Activated effector memory CD4-positive, alpha-beta T cell treated with Interleukin-2 at 50 U/mL for 16 hours (primary cell): ENCODE measurements at regions not wholly inside any gene's neighbourhood (a gene's known extent, or its start where the extent isn't known, plus 50 kb on each side); places are given as distances from the start of the nearest gene placed in this dataset.

Experiments used
- DNase-seq: peaks from one replicate; pipeline ENCODE4 v3.0.0-alpha.2; 2020

DNA sequence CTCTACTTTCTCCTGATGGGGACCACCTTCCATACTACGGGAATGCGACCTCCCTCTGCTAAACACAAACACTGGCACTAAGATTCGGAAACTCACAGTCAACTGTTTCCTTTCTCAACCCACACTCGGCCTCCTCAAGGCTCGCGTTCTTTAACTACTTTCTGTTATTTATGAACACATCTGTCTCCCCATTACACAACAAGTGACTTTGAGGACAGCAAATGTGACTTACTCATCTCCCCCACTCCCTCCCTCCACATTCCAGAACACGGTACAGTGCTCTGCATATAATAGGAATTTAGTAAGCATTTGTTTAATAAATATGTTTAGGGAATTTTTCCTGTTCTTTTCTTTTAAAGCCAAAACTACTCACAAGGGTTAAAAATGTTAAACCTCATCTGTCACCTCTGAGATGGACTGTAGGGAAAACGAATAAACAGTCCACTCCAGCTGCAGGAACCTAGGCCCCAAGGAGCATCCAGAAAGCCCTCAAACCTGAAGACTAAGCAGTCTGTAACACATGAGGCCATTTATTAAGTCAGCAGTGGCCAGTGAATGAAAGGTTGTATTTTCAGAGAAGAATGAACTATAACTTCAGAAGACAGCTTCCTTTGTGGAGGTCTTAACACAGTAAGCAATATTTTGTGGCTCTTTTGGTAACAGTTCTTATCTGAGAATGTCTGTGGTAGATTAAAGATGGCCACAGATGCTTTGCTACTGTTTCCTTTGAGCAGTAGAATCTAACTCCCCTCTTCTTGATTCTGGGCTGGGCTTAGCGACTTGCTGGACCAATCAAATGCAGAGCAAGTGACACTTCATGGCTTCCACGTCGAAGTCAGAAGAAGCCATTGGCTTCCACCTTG is 209.6 kb upstream of the DTNBP1 start:
- DNase-seq, result no peak

DNA sequence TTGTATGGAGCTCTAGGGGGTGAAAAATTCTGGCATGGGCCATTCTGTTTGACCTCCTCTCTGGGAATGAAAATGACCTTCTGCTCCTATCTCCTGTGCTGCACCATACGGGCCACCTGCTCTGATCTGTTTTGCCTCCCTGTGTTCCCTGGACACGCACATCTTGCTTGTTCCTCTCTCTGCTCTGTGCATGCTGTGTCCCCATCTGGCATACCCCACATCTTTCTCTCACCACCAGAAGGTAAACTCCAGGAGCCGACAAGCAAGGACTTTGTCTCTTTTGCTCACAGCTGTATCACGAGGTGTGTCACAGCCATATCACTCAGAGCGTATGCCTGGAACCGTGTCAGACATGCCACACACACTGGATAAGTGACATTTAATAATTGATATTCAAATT is 208.4 kb upstream of the DTNBP1 start:
- DNase-seq, result no peak

DNA sequence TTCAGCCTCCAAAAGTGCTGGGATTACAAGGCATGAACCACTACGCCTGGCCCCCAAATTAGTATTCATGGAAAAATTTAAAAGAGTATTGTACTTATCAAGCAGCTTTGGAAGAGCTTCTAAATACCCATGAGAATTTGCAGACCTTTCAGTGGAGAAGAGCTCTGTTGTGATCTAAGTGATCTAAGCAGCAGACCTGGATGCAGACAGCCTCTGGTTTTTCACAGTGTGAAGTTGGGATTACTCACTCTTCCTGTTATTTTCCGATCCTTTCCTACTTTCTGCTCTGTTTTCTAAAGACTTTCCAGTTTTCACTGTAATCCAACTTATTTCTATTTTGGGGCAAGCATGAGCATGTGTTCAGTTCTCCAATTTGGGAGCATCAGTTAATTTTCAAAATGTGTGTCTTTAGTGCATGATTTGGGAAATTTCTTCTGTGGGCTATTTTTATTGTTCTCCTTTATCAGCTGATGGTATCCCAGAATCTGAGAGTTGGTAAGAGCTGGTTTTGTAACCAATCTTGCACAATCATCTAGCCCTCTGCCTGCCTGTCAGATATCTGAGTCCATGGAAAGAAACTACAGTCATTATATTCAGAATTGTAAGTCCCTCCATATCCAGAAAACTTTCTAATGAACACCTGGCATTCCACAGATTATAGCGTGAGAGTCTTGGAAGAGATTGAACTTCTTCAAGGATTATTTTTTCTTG is 207.7 kb upstream of the DTNBP1 start:
- no peak for DNase-seq

DNA sequence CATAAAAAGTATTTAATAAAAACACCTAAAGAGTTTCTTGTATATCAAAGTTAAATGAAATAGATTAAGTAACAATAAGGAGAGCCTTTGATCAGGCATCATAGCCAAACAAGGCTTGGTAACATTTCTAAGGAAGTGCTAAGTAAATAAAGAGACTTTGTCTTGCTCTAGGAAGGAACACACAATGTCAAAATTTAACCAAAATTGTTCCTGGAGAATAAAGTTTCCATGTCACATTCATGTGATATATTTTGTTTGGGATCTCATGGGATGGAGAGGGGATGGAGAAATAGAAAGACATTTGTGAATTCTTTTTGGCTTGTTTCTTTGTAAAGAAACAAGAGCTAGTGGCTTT is 201.9 kb upstream of the DTNBP1 start:
- no peak for DNase-seq

DNA sequence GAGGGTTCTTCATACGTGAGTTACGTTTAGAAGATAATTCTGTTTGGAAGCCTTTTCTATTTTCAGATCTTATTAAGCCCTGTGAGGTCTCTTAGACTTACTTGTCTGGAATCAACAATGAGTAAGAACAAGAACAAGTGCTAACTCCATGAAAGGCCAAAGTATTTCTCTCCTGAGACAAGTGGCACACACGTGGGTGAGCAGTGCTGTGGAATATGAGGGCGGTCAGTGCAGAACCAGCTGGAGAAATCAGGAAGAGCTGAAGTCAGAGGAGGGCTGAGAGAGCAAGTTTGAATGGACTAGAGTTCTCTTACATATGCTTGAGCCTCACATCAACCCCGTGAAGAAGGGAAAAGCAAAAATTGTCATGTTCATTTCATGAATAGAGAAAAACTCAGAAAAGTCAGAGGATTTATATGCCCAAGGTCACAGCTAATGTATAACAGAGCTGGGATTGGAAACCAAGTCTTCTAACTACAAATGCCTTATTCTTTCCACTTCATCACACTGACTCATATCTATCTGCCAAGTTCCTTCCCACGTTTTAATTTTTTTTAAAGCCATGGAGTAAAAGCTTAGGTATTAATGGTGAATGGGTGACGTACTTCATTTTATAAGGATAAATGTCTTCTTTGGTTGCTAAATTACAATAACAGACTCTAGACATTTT is 201.3 kb upstream of the DTNBP1 start:
- no peak for DNase-seq

DNA sequence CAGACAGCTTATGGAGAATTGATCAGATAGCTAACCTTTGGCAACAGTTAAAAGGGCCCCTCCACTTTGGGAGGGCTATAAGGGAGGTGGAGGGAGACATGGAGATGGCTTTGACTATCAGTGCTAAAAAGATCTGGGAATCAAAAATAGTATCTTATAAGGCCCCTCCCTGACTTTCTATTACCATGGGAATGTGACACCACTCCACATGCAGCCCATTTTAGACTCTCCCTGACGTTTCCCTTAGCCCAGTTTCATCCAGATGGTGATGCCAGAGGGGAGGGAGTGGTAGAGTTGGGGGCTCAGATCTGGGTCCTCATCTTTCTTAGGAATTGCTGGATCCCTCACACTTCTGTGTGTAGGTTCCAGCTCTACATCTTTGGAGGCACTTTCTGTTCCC is 200.0 kb upstream of the DTNBP1 start:
- DNase-seq, result no peak

DNA sequence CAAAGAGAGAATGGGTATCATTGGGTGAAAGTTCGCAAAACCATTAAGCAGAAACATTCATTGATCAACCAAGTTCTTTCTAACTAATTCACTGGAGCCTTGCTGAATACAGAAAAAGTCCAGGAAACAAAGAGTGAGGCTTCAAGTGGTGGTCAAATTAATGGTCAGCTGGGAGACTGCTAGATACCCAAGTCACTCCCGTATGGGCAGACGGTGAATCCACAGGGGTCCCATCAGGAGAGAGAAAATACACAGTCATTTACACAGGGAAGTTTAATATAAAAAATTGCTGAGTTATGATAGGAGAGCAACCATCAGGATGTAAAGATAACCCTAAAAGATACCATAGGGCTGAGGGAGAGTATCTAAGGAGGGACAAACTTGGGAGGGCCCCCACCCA is 198.7 kb upstream of the DTNBP1 start:
- no peak for DNase-seq

DNA sequence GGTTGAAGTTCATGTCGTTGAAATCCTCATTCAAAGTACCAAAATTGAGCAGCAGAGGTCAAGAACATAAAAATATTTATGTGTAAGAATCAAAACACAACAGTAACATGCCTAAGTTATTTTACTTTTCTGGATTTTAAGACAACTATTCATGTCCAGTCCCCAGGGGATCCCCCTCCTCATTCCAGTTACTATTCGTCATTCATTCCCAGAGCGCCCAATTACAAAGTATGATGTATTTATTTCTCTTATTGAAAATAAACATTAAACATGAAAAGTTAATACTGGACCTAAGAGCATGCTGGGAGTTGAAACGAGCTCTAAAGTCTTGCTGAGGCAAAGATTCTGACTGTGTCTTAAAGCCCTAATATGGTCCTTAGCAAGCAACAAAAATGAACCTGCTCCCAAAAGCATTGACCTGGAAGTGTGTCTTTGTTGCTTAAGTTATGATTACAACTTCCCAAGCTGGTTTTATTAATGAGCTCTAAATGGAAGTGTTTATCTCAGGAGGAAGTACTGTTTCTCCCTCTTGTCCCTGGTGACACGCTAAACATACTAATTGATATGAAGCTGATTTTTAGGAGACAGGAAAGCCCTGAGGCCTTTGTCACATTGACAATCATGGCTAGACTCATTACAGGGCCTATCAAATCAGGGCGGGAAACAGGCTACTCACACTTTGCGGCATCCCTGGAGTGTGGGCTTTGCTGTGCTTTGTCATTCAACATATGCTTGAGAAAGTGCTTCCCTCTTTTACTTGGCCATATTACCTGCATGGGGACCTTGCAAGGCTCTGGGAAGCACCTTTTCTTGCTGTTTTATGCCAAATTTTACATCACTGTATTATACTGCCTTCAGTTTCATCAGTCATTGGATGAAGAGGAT is 192.2 kb upstream of the DTNBP1 start:
- DNase-seq, result no peak

DNA sequence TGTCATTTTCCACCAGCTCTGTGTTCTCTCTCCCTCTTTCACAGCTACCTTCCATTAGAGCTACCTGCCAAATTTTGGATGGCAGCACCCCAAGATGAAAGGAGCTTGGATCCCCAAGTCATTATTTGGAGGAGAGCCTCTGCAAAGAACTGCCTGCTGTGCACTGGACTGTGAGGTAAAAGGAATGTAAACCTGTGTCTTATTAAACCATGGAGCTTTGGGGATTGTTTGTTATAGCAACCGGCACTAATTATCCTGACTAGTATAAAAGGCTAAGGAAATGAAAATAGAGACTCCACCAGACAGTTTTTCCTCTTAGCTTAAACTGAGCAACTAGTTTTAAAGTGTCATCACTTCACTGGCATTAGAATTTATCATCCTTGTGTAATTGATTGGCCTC is 191.6 kb upstream of the DTNBP1 start:
- no peak for DNase-seq

DNA sequence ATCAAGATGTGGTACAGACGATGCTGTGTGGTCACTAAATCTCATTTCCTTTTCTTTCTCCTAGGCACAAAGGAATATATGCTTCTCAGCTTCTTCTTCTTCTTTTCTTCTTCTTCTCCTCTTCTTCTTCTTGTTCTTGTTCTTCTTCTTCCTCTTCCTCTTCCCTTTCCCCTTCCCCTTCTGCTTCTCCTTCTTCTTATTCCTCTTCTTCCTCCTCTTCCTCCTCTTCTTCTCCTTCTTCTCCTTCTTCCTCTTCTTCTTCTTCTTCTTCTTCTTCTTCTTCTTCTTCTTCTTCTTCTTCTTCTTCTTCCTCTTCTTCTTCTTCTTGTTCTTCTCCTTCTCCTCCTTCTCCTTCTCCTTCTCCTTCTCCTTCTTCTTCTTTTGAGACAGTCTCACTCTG is 190.4 kb upstream of the DTNBP1 start:
- DNase-seq, result no peak

DNA sequence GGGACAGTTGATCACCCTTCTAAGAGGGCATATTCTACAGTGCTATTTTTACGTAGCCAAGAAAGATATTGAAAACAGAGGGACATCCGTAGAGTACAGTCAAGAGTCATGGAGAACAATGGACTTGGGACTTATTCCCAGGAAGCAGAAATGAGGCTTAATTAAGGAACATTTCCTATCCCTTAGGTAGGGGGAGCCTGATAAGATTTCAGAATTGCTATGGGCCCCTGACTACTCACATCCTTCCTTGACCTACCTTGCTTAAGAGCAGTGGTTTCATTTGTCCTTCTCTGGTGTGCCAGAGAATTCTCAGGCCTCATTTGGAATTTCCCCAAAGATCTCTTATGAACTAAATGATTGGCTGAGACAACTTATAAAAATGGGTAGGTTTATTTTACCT is 189.5 kb upstream of the DTNBP1 start:
- DNase-seq, result no peak

DNA sequence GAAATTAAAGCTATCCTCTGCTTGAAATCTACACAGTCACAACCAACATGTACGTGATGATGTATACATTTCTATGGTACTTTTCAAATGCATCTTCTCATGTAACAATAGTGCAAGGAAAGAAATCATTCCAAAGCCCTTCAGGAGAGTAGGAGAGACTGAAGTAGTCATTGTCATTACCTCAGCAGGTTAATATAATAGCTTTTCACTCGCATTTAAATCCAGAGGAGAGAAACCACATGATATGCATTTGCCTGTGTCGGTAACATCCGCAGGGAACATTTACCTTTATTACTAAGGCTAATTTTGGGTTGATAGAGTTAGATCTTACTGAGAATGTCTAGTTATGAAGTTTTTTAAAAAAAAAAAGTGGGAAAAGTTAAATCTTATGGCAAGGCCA is 186.6 kb upstream of the DTNBP1 start:
- no peak for DNase-seq

DNA sequence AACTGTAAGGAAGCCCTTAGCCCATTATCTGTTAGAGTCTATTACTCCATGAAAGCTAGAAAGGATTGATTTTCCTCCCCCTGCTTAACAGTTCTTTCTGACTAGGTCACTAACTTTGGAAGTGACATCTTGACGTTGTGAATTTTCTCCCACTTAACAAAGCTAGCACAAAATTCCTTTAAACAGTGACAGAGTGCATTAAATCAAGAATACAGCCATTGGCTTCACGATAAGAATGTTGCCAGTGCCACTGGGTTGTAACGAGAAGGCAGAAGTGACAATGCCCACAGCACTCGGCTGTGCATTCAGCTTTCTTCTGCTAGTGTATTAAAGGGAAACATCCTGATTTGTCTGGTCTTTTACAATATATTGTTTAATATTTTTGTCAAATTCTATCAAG is 182.7 kb upstream of the DTNBP1 start:
- no peak for DNase-seq

DNA sequence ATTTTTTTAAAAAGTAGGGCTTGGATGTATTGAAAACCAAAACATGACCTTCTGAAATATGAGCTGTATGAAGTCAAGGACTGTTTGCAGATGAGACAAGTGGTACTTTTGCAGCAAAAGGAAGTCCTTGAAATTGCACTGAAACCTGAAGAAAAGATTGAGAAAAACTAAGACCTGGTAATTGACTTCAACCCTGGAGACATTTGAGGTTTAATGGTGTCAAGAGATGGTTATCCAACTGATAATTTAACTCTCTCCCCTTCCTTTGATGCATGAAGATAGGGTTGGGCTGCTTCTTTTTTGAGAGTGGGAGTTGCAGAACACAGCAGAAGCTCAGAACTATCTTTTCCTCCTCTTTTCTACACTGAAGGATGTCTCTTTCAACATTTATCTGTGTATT is 180.9 kb upstream of the DTNBP1 start:
- DNase-seq, result no peak

DNA sequence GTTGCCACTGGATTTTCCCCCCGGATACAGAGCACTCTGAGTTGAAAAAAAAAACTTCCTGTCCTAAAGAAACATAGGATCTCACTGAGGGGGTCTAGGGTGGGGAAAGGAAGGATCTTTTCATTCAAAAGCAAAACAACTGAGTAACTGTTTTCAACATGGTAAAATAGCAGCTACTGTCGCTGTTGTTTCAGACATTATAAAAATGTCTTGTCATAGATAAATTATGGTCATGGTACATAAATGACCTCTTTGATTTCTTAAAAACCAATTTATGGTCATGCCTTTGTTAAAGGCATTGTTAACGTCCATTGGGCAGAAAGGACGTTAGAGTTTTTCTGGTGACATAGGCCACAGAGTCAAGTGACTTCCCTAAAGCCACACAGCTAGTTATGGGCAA is 180.4 kb upstream of the DTNBP1 start:
- no peak for DNase-seq

DNA sequence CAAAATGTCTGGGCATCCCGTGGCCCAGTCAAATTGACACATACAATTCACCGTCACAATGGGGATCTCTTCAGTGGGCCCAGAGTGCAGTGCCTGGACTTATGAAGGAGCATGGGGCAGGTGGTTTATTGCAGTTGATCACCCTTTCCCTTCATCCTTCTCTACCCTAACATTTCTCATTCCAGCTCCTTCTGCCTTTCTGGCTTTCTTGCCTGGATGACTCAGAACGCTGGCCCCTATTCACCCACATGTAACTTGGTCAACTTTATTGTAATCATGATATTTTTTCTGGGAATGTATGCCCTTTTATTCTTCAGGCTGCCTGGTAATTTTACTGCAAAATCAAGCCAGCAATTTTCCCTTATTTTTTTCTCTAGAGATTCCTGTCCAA is 179.9 kb upstream of the DTNBP1 start:
- no peak for DNase-seq

DNA sequence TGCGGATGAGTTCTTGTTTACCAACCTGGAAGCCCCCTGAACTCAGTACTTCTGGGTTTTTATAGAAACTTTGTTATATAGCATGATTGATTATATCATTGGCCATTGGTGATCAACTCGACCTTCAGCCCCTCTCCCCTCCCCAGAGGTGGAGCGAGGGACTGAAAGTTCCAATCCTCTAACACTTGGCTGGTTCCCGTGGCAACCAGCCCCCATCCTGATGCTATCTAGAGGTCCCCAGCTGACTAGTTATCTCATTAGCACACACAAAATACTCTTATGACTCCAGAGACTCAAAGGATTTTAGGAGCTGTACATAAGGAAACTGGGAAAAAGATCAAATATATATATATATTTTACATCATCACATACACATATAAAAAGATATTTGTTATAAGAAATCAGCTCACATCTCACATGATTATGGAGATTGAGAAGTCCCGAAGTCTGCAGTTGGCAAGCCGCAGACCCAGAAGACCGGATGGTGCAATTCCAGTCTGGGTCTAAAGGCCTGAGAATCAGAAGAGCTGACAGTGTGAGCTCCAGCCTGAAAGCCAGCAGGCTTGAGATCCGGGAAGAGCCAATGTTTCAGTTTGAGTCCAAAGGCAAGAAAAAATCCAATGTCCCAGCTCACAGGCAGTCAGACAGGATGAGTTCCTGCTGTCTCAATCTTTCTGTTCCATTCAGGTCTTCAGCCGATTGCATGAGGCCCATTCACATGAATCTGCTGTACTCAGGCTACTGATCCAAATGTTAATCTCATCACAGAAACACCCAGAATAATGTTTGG is 179.3 kb upstream of the DTNBP1 start:
- no peak for DNase-seq

DNA sequence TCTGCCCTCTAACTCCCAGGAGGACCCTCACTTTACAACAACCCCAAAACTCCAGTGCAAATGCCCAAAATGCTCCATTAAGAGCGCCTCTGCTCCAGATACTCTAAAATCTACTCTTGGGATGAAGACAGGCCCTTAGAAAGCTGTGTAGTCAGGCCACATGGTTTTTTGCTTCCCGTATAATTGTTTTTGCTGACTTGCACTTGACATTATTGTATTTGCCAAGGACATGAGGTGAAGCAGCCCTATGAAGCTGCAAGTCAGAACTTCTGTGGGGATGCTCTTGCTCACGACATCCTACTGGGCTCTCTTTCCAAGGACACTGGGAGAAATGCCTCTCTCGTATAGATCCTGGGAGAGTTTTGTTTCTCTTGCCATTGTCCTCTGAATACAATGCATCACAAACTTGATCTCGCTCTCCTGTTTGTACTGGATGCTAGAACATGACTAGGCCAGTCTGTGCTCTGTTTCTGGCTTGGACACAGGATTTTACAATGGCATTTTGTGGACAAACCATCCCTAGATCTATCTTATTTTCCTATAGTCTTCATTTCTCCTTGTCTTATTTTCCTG is 177.2 kb upstream of the DTNBP1 start:
- DNase-seq, result no peak

DNA sequence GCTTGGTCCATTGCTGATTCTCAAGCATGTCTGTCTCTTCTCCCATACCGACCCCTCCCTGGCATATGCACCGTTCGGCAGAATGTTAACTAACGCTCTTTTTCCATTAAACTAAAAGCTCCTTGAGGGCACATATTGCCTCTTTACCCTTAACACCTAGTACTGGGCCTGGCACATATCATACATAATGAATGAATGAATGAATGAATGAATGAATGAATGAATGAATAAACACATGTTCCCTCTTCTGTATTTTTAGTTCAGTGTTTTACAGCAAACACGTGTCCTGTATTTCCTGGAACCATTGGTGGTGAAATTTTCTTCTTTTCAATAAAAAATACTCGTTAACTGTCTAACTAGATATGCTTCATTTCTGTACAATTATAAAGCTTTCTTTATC is 174.4 kb upstream of the DTNBP1 start:
- DNase-seq, result no peak

DNA sequence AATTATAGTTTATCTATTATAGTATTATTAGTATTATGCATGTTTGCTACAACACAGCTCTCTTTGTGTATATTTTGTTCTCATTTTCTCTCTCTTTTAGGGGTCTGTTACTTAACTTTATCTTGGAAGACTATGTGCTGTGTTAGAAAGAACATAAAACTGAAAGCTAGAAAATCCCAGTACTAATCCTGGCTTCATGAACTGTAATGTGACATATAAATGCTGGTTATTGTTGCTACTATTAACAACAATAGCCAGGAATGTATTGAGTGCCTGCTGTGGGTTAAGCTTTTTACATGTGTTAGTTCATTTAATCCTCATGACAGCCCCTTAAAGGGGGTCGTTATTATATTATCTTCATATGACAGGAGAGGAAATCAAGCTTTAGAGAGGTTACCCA is 170.0 kb upstream of the DTNBP1 start:
- no peak for DNase-seq

DNA sequence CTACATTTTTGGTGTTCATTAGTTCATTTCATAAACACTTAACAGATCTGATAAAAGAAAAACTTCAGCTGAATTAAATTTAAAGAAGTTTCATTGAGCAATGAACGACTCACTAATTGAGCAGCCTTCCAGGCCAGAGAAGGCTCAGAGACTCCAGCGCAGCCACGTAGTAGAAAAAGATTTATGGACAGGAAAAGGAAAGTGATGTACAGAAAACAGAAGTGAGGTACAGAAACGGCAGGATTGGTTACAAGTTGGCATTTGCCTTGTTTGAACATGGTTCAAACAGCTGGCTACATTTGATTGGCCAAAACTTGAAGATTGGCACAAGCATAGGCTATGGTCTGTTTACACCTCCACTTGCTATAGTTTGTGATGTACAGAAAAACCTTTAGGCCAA is 166.3 kb upstream of the DTNBP1 start:
- DNase-seq, result no peak
